Lower leg skin (tissue), 3 donors: ENCODE measurements at regions not wholly inside any gene's neighbourhood (a gene's known extent, or its start where the extent isn't known, plus 50 kb on each side); places are given as distances from the start of the nearest gene placed in this dataset.

Source experiments
- CTCF ChIP-seq, 3 donors: fragments of 450-650 bp; IDR thresholded peaks; one replicate each; pipeline ENCODE4 v1.5.1; 2016; ENCODE audit warnings: antibody characterized with exemption in 3 of 3, mild to moderate bottlenecking in 3 of 3, moderate library complexity in 2 of 3
- POLR2A ChIP-seq, 2 donors: fragments of 450-650 bp; IDR thresholded peaks; one replicate each; pipeline ENCODE4 v1.6.1; 2016 to 2017; ENCODE audit warnings: antibody characterized with exemption in 2 of 2, mild to moderate bottlenecking in 1 of 2, moderate library complexity in 1 of 2

- TF ChIP-seq CTCF (IDR thresholded peaks at IDR 0.05) = no peak
- no peak for TF ChIP-seq POLR2A (IDR thresholded peaks at IDR 0.05)
These were observed 1570.1 kb downstream of the SI start for GRCh38 chr3:163508206-163508605.
